Endodermal cell (in vitro differentiated cells): ENCODE measurements at regions not wholly inside any gene's neighbourhood (a gene's known extent, or its start where the extent isn't known, plus 50 kb on each side); places are given as distances from the start of the nearest gene placed in this dataset.
"Not testable (repeated sequence)": the region's sequence is repeated elsewhere in the genome, so short reads cannot be mapped to it uniquely, and the experiment has no call there.

Experiments
- DNase-seq: peaks from one replicate; pipeline ENCODE4 v3.0.0-alpha.2; 2017
- H3K27ac ChIP-seq: 2 replicates; pipeline ENCODE4 v1.5.1; 2013; ENCODE audit warnings: mild to moderate bottlenecking, low read depth, low read length, moderate library complexity
- H3K27me3 ChIP-seq: 2 replicates; pipeline ENCODE4 v1.6.1; 2013; ENCODE audit warnings: mild to moderate bottlenecking, low read length, moderate library complexity; ENCODE audit not compliant: insufficient read depth, control insufficient read depth, poor library complexity, severe bottlenecking
- H3K36me3 ChIP-seq: 2 replicates; pipeline ENCODE4 v1.7.0; 2013; ENCODE audit warnings: mild to moderate bottlenecking, low read length, moderate library complexity; ENCODE audit not compliant: control insufficient read depth, insufficient read depth
- H3K4me1 ChIP-seq: one replicate; pipeline ENCODE4 v1.7.0; 2013; ENCODE audit warnings: low read length; ENCODE audit not compliant: control insufficient read depth, insufficient read depth
- H3K4me3 ChIP-seq: 2 replicates; pipeline ENCODE4 v1.5.1; 2013; ENCODE audit warnings: mild to moderate bottlenecking, low read length, moderate library complexity
- H3K9ac ChIP-seq: 2 replicates; pipeline ENCODE4 v1.6.1; 2013; ENCODE audit warnings: mild to moderate bottlenecking, low read length, moderate library complexity; ENCODE audit not compliant: poor library complexity, severe bottlenecking; ENCODE audit errors: extremely low read depth
- H3K9me3 ChIP-seq: 2 replicates; pipeline ENCODE4 v1.6.1; 2013; ENCODE audit warnings: mild to moderate bottlenecking, low read length, moderate library complexity; ENCODE audit not compliant: control insufficient read depth
- H3K27ac Mint-ChIP-seq: 2 replicates; pipeline ENCODE4 v1.8.0; 2020; ENCODE audit warnings: mixed read lengths
- H3K27me3 Mint-ChIP-seq: 2 replicates; pipeline ENCODE4 v1.8.0; 2021; ENCODE audit warnings: mild to moderate bottlenecking, mixed read lengths; ENCODE audit not compliant: insufficient read depth
- H3K36me3 Mint-ChIP-seq: 2 replicates; pipeline ENCODE4 v1.8.0; 2020; ENCODE audit warnings: low read depth, mixed read lengths
- H3K4me1 Mint-ChIP-seq: 2 replicates; pipeline ENCODE4 v1.8.0; 2020; ENCODE audit warnings: mixed read lengths
- H3K4me3 Mint-ChIP-seq: 2 replicates; pipeline ENCODE4 v1.8.0; 2020; ENCODE audit warnings: mild to moderate bottlenecking, moderate library complexity, mixed read lengths
- H3K9me3 Mint-ChIP-seq: 2 replicates; pipeline ENCODE4 v1.8.0; 2020; ENCODE audit warnings: mild to moderate bottlenecking, mixed read lengths
- CTCF ChIP-seq: fragments of 200-600 bp; sonication (generic); conservative IDR thresholded peaks from 2 replicates; pipeline ENCODE4 v1.5.0; 2021; ENCODE audit warnings: antibody characterized with exemption, mild to moderate bottlenecking
- WGBS, 2 experiments: methylation state at CpG; one replicate each; pipeline versions ENCODE4 v1.1.5 to v1.1.7; 2013; ENCODE audit warnings: missing lambda C conversion rate in 2 of 2, mixed read lengths in 1 of 2; ENCODE audit not compliant: insufficient coverage in 1 of 2, insufficient read length in 1 of 2; 5-methylcytosine and 5-hydroxymethylcytosine counted together

- TF ChIP-seq CTCF = peak; percentile 39
- no peak overlapping the region for H3K9ac ChIP-seq
- DNase-seq = no peak
- Mint-ChIP-seq H3K4me1 (no peaks in the 10 kb centered on the region), H3K9me3 (peaks cover 33% of the 10 kb centered on the region), H3K4me3 (no peak overlapping the region), H3K36me3 (peaks cover 3% of the 10 kb centered on the region), H3K27me3 (no peaks in the 10 kb centered on the region), H3K27ac (no peak overlapping the region)
- no peaks in the 10 kb centered on the region for H3K27me3 ChIP-seq
- WGBS, 2 experiments = 88% methylated on average over 3 of the region's 3 CpGs; no CpG with 5 or more reads in 1 of the 2 experiments
- H3K27ac ChIP-seq = no peak overlapping the region
- H3K36me3 ChIP-seq = no peaks in the 10 kb centered on the region
- no peak overlapping the region for H3K4me3 ChIP-seq
- no peaks in the 10 kb centered on the region for H3K4me1 ChIP-seq
- H3K9me3 ChIP-seq = peaks cover 8% of the 10 kb centered on the region
These were observed 549.9 kb upstream of the AMOT start for GRCh38 chrX:113390531-113390930.

GRCh38 chrX:113389846-113390245, 549.2 kb upstream of the AMOT start:
- H3K36me3 Mint-ChIP-seq = peaks cover 3% of the 10 kb centered on the region
- WGBS, 2 experiments = 87% methylated on average over 2 of the region's 2 CpGs; no CpG with 5 or more reads in 1 of the 2 experiments

GRCh38 chrX:113384628-113385027, 544.0 kb upstream of the AMOT start:
- no peaks in the 10 kb centered on the region for H3K27me3 Mint-ChIP-seq
- Histone ChIP-seq H3K9me3 (no peaks in the 10 kb centered on the region), H3K9ac (no peak overlapping the region), H3K4me3 (no peak overlapping the region), H3K4me1 (no peaks in the 10 kb centered on the region), H3K27me3 (no peaks in the 10 kb centered on the region), H3K27ac (no peak overlapping the region), H3K36me3 (no peaks in the 10 kb centered on the region)
- WGBS, 2 experiments = 94 to 100% methylated on average over 1 to 3 of the region's 3 CpGs
- H3K9me3 Mint-ChIP-seq = peaks cover 17% of the 10 kb centered on the region
- no peak for TF ChIP-seq CTCF
- H3K4me3 Mint-ChIP-seq = no peak overlapping the region
- no peaks in the 10 kb centered on the region for H3K4me1 Mint-ChIP-seq
- no peak overlapping the region for H3K27ac Mint-ChIP-seq
- no peaks in the 10 kb centered on the region for H3K36me3 Mint-ChIP-seq
- DNase-seq = no peak

More at GRCh38 chrX:113389846-113390245, 549.2 kb upstream of the AMOT start:
- no peaks in the 10 kb centered on the region for H3K27me3 ChIP-seq
- H3K27ac Mint-ChIP-seq = no peak overlapping the region
- peaks cover 8% of the 10 kb centered on the region for H3K9me3 ChIP-seq
- DNase-seq = no peak
- H3K27me3 Mint-ChIP-seq = no peaks in the 10 kb centered on the region
- H3K9me3 Mint-ChIP-seq = peaks cover 33% of the 10 kb centered on the region
- no peak overlapping the region for H3K27ac ChIP-seq
- H3K4me3 ChIP-seq = no peak overlapping the region
- no peaks in the 10 kb centered on the region for H3K36me3 ChIP-seq
- no peak overlapping the region for H3K9ac ChIP-seq
- no peaks in the 10 kb centered on the region for H3K4me1 ChIP-seq
- TF ChIP-seq CTCF = no peak
- no peak overlapping the region for H3K4me3 Mint-ChIP-seq
- H3K4me1 Mint-ChIP-seq = no peaks in the 10 kb centered on the region

GRCh38 chrX:113373421-113373820, 532.8 kb upstream of the AMOT start:
- WGBS, 2 experiments = 95 to 100% methylated on average over 1 to 3 of the region's 3 CpGs
- H3K27ac ChIP-seq, H3K4me3 ChIP-seq, H3K36me3 ChIP-seq, H3K27me3 Mint-ChIP-seq, H3K9me3 ChIP-seq, DNase-seq, H3K36me3 Mint-ChIP-seq, H3K27ac Mint-ChIP-seq, H3K4me3 Mint-ChIP-seq, H3K27me3 ChIP-seq, H3K4me1 Mint-ChIP-seq, H3K4me1 ChIP-seq, H3K9ac ChIP-seq: not testable (repeated sequence)
- peaks cover 26% of the 10 kb centered on the region for H3K9me3 Mint-ChIP-seq
